SK-N-SH treated with all-trans-retinoic acid at 6 μM for 48 hours (cell line): ENCODE measurements at regions not wholly inside any gene's neighbourhood (a gene's known extent, or its start where the extent isn't known, plus 50 kb on each side); places are given as distances from the start of the nearest gene placed in this dataset.

Experiments
- BACH2 ChIP-seq: fragments of 250-450 bp; sonication (Bioruptor Pico); IDR thresholded peaks from 2 replicates; pipeline ENCODE4 v1.9.0; 2021; ENCODE audit warnings: mild to moderate bottlenecking, borderline replicate concordance
- ESRRG ChIP-seq: fragments of 250-450 bp; sonication (Bioruptor Pico); IDR thresholded peaks from 2 replicates; pipeline ENCODE4 v1.6.1; 2021; ENCODE audit warnings: mild to moderate bottlenecking
- GLIS3 ChIP-seq: fragments of 250-450 bp; sonication (Bioruptor Pico); IDR thresholded peaks from 2 replicates; pipeline ENCODE4 v1.5.0; 2020; ENCODE audit warnings: mild to moderate bottlenecking, moderate library complexity
- OSR1 ChIP-seq: fragments of 250-450 bp; sonication (Bioruptor Pico); IDR thresholded peaks from 2 replicates; pipeline ENCODE4 v1.8.0; 2022; ENCODE audit warnings: moderate library complexity, mild to moderate bottlenecking, inconsistent platforms
- ZFP3 ChIP-seq: fragments of 250-450 bp; sonication (Bioruptor Pico); IDR thresholded peaks from 2 replicates; pipeline ENCODE4 v1.5.0; 2020; ENCODE audit warnings: mild to moderate bottlenecking, moderate library complexity
- TF ChIP-seq, protein P1 (sequence below): fragments of 250-450 bp; sonication (Bioruptor Pico); IDR thresholded peaks from 2 replicates; pipeline ENCODE4 v1.8.0; 2020; ENCODE audit warnings: mild to moderate bottlenecking, moderate library complexity, borderline replicate concordance

DNA sequence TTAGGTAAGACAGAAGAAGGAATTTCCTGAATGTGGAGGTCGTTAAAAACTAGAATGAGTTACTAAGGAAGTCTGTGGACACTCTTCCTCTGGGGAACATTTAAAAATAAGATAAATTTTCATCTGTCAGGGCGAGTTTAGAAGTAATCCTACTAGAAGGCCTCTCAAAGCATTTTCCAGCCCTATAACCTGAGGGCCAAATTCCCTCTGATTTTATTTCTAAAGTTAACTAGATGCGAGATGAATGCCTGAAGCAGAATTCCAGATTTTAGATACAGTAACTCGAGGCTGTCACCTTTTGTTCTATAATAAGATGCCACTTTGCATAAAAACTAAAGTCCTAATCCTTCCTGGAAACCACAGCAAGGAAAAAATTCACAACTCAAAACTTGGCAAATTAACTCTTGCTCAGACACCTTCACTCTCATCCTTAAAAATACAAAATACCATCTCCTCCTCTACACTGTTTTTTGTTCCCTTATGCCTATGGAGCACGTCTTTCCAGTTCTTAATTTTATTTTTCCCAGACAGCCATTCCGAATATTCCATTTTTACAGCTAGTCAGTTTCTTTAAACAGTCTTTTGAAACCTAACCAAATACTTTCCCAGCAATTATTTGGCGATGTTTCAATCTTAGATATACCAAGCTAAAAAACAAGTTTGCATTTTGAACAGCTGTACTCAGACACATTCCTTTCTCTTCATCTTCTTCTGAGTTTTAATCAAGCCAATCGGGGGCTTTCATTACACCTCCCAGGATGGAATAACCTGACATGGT lies 420.7 kb upstream of the NFE2L3 start:
- no peak for TF ChIP-seq OSR1 (CRISPR knock-in tag)
- no peak for TF ChIP-seq BACH2 (CRISPR knock-in tag)
- TF ChIP-seq ESRRG (CRISPR knock-in tag), result no peak
- TF ChIP-seq GLIS3 (CRISPR knock-in tag), result no peak
- no peak for TF ChIP-seq ZFP3
- TF ChIP-seq, protein P1, sequence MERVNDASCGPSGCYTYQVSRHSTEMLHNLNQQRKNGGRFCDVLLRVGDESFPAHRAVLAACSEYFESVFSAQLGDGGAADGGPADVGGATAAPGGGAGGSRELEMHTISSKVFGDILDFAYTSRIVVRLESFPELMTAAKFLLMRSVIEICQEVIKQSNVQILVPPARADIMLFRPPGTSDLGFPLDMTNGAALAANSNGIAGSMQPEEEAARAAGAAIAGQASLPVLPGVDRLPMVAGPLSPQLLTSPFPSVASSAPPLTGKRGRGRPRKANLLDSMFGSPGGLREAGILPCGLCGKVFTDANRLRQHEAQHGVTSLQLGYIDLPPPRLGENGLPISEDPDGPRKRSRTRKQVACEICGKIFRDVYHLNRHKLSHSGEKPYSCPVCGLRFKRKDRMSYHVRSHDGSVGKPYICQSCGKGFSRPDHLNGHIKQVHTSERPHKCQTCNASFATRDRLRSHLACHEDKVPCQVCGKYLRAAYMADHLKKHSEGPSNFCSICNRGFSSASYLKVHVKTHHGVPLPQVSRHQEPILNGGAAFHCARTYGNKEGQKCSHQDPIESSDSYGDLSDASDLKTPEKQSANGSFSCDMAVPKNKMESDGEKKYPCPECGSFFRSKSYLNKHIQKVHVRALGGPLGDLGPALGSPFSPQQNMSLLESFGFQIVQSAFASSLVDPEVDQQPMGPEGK, result no peak
